SK-N-SH (cell line): ENCODE measurements at regions not wholly inside any gene's neighbourhood (a gene's known extent, or its start where the extent isn't known, plus 50 kb on each side); places are given as distances from the start of the nearest gene placed in this dataset.

Experiments
- CTCF ChIA-PET: fragments of 300-600, 350-600 bp; formaldehyde crosslinking; extraction: SDS; loops from one replicate; lab custom pipeline; 2021; lab: Yijun Ruan, JAX
- POLR2A ChIA-PET: fragments of 350-600 bp; sonication (Branson Sonifier 250); formaldehyde crosslinking; extraction: SDS; loops from one replicate; lab custom pipeline; 2020; ENCODE audit warnings: antibody characterized with exemption, inconsistent platforms; lab: Yijun Ruan, JAX
- DNase-seq: peaks from one replicate; pipeline ENCODE4 v3.0.0; 2012
- H2AFZ ChIP-seq: fragments of 200-600 bp; sonication (generic); 2 replicates; pipeline ENCODE4 v1.8.1; 2016; ENCODE audit warnings: antibody characterized with exemption, mild to moderate bottlenecking, low read depth
- H3F3A ChIP-seq: fragments of 200-600 bp; sonication (generic); replicated peaks from 2 replicates; pipeline ENCODE3; 2016; ENCODE audit warnings: antibody characterized with exemption, mild to moderate bottlenecking; ENCODE audit not compliant: insufficient read depth
- H3K27ac ChIP-seq, 2 experiments: fragments of 200-500 bp in 1 of 2; fragments of 200-600 bp in 1 of 2; sonication (Bioruptor generic) in 1 of 2; sonication (generic), shearing (Covaris generic) in 1 of 2; 2 replicates each; pipeline versions ENCODE4 v1.5.1 to v1.6.1; 2014 to 2016; ENCODE audit warnings: low read depth in 2 of 2, inconsistent platforms in 1 of 2, low read length in 1 of 2, mild to moderate bottlenecking in 1 of 2, mixed read lengths in 1 of 2
- H3K27me3 ChIP-seq: fragments of 200-600 bp; sonication (generic), shearing (Covaris generic); 2 replicates; pipeline ENCODE4 v1.6.1; 2016; ENCODE audit warnings: mixed run types; ENCODE audit not compliant: insufficient read depth
- H3K36me3 ChIP-seq, 2 experiments: fragments of 200-500 bp in 1 of 2; fragments of 200-600 bp in 1 of 2; sonication (Bioruptor generic) in 1 of 2; sonication (generic) in 1 of 2; replicated peaks in 1 of 2; 2 replicates each; pipeline versions ENCODE3 to v1.5.1; 2014 to 2016; ENCODE audit warnings: low read length in 1 of 2, mild to moderate bottlenecking in 1 of 2; ENCODE audit not compliant: insufficient read depth in 2 of 2, control insufficient read depth in 1 of 2
- H3K4me1 ChIP-seq, 2 experiments: fragments of 200-500 bp in 1 of 2; fragments of 200-600 bp in 1 of 2; sonication (Bioruptor generic) in 1 of 2; sonication (generic), shearing (Covaris generic) in 1 of 2; 2 replicates each; pipeline versions ENCODE4 v1.5.1 to v1.6.1; 2014 to 2016; ENCODE audit warnings: low read depth in 1 of 2, low read length in 1 of 2, mixed run types in 1 of 2; ENCODE audit not compliant: insufficient read depth in 2 of 2, control insufficient read depth in 1 of 2
- H3K4me2 ChIP-seq: fragments of 200-600 bp; sonication (generic), shearing (Covaris generic); 2 replicates; pipeline ENCODE4 v1.6.1; 2017; ENCODE audit warnings: mixed run types
- H3K4me3 ChIP-seq, 2 experiments: fragments of 200-500 bp in 1 of 2; fragments of 200-600 bp in 1 of 2; sonication (Bioruptor generic) in 1 of 2; sonication (generic), shearing (Covaris generic) in 1 of 2; 2 replicates each; pipeline versions ENCODE4 v1.5.1 to v1.8.1; 2014 to 2016; ENCODE audit warnings: low read depth in 2 of 2, inconsistent platforms in 1 of 2, low read length in 1 of 2, mild to moderate bottlenecking in 1 of 2, mixed read lengths in 1 of 2, moderate library complexity in 1 of 2
- H3K79me2 ChIP-seq: fragments of 200-600 bp; sonication (generic); 2 replicates; pipeline ENCODE4 v1.8.1; 2017; ENCODE audit warnings: mild to moderate bottlenecking; ENCODE audit not compliant: insufficient read depth
- H3K9ac ChIP-seq: fragments of 200-600 bp; sonication (generic); 2 replicates; pipeline ENCODE4 v1.6.1; 2017; ENCODE audit warnings: mixed run types
- H3K9me2 ChIP-seq: fragments of 200-600 bp; sonication (generic); 2 replicates; pipeline ENCODE4 v1.6.1; 2017; ENCODE audit warnings: mixed run types
- H3K9me3 ChIP-seq: fragments of 200-600 bp; sonication (generic); 2 replicates; pipeline ENCODE4 v1.6.1; 2017; ENCODE audit warnings: mixed run types, mild to moderate bottlenecking, moderate library complexity
- H4K20me1 ChIP-seq: fragments of 200-600 bp; sonication (generic); 2 replicates; pipeline ENCODE4 v1.6.1; 2017; ENCODE audit warnings: mild to moderate bottlenecking, mixed run types; ENCODE audit not compliant: insufficient read depth
- CTCF ChIP-seq: fragments of 200-600 bp; sonication (generic); IDR thresholded peaks from 2 replicates; pipeline ENCODE4 v1.6.1; 2017; ENCODE audit warnings: antibody characterized with exemption, mild to moderate bottlenecking, moderate library complexity
- ELF1 ChIP-seq: IDR thresholded peaks from 2 replicates; pipeline ENCODE4 v1.4.0; 2012
- FOSL2 ChIP-seq: IDR thresholded peaks from 2 replicates; pipeline ENCODE4 v1.4.0; 2012; ENCODE audit warnings: low read depth, mild to moderate bottlenecking, moderate library complexity, borderline replicate concordance
- FOXJ3 ChIP-seq: sonication (generic); formaldehyde crosslinking; IDR thresholded peaks from 2 replicates; pipeline ENCODE4 v1.5.1; 2020; ENCODE audit warnings: mild to moderate bottlenecking, missing genetic modification reagents
- FOXM1 ChIP-seq: IDR thresholded peaks from 2 replicates; pipeline ENCODE4 v1.4.0; 2012; ENCODE audit warnings: low read depth, mild to moderate bottlenecking
- GABPA ChIP-seq: IDR thresholded peaks from 2 replicates; pipeline ENCODE4 v1.4.0; 2012; ENCODE audit warnings: low read depth, mild to moderate bottlenecking
- GATA2 ChIP-seq: sonication (generic); formaldehyde crosslinking; IDR thresholded peaks from 2 replicates; pipeline ENCODE4 v1.5.0; 2020; ENCODE audit warnings: mild to moderate bottlenecking, missing genetic modification reagents
- JUND ChIP-seq: IDR thresholded peaks from 2 replicates; pipeline ENCODE4 v1.4.0; 2012
- MAX ChIP-seq: IDR thresholded peaks from 2 replicates; pipeline ENCODE4 v1.4.0; 2012; ENCODE audit warnings: low read depth
- NRF1 ChIP-seq: IDR thresholded peaks from 2 replicates; pipeline ENCODE4 v1.6.1; 2012; ENCODE audit warnings: low read depth, mild to moderate bottlenecking, low read length
- RAD21 ChIP-seq: IDR thresholded peaks from 2 replicates; pipeline ENCODE4 v1.6.1; 2012; ENCODE audit warnings: mild to moderate bottlenecking, low read length
- REST ChIP-seq: IDR thresholded peaks from 2 replicates; pipeline ENCODE4 v1.6.1; 2012; ENCODE audit warnings: mild to moderate bottlenecking, low read depth, low read length, moderate library complexity
- SMC3 ChIP-seq: IDR thresholded peaks from 2 replicates; pipeline ENCODE4 v1.6.1; 2012; ENCODE audit warnings: low read depth, low read length, improper control_type of control experiment
- TCF12 ChIP-seq: IDR thresholded peaks from 2 replicates; pipeline ENCODE4 v1.4.0; 2012
- ZBTB33 ChIP-seq: IDR thresholded peaks from 2 replicates; pipeline ENCODE4 v1.4.0; 2012; ENCODE audit warnings: low read depth, borderline replicate concordance
- WGBS: methylation state at CpG from one replicate; pipeline ENCODE4 v1.1.6; 2017; ENCODE audit warnings: low lambda C conversion rate; 5-methylcytosine and 5-hydroxymethylcytosine counted together

- no peak for TF ChIP-seq FOXM1
These were observed 162.7 kb upstream of the ETAA1 start (continued) for GRCh38 chr2:67234440-67234839.

- Histone ChIP-seq H2AFZ (no peak overlapping the region), H3K27me3 (no peaks in the 10 kb centered on the region), H3K27ac (no peak overlapping the region), H3K4me2 (no peak overlapping the region), H3K79me2 (no peaks in the 10 kb centered on the region), H3K36me3 (no peaks in the 10 kb centered on the region), H3K4me3 (no peak overlapping the region), H3K9me3 (no peaks in the 10 kb centered on the region), H4K20me1 (no peaks in the 10 kb centered on the region), H3K4me1 (no peaks in the 10 kb centered on the region), H3F3A (no peaks in the 10 kb centered on the region), H3K9me2 (no peaks in the 10 kb centered on the region), H3K9ac (no peak overlapping the region)
- no peak for TF ChIP-seq FOXJ3 (CRISPR knock-in tag)
- TF ChIP-seq RAD21 = peak; percentile 26
- TF ChIP-seq CTCF = peak; percentile 37
- no peak for DNase-seq
- ChIA-PET CTCF (interaction anchor here (1.0 kb wide), 1 partner anchor 20 kb away, joined by 3 read pairs; no protein-coding TSS in a partner anchor), POLR2A (no interaction called here)
- 75% methylated on average over 2 of the region's 2 CpGs for WGBS
These were observed 159.8 kb upstream of the ETAA1 start for GRCh38 chr2:67237288-67237687.

GRCh38 chr2:67240507-67240906, 156.6 kb upstream of the ETAA1 start:
- Histone ChIP-seq H3K27me3 (no peaks in the 10 kb centered on the region), H3K9me3 (no peaks in the 10 kb centered on the region), H3K4me2 (no peak overlapping the region), H3K4me3 (no peak overlapping the region), H3K79me2 (no peaks in the 10 kb centered on the region), H3K4me1 (no peaks in the 10 kb centered on the region), H3K36me3 (no peaks in the 10 kb centered on the region), H3K9me2 (no peaks in the 10 kb centered on the region), H3F3A (no peaks in the 10 kb centered on the region), H3K9ac (no peak overlapping the region), H2AFZ (no peak overlapping the region), H3K27ac (no peak overlapping the region), H4K20me1 (no peaks in the 10 kb centered on the region)
- CTCF ChIA-PET = no interaction called here
- WGBS = 92% methylated on average over 2 of the region's 2 CpGs
- no peak for DNase-seq
- no peak for TF ChIP-seq GATA2 (CRISPR knock-in tag)
- TF ChIP-seq NRF1 = no peak
- POLR2A ChIA-PET = no interaction called here

- Histone ChIP-seq H3K27ac (no peak overlapping the region), H3K9me2 (no peaks in the 10 kb centered on the region), H3K4me1 (no peaks in the 10 kb centered on the region), H4K20me1 (no peaks in the 10 kb centered on the region), H3K27me3 (no peaks in the 10 kb centered on the region), H3K79me2 (no peaks in the 10 kb centered on the region), H2AFZ (no peak overlapping the region), H3K4me2 (no peak overlapping the region), H3K9ac (no peak overlapping the region), H3F3A (no peaks in the 10 kb centered on the region), H3K9me3 (no peaks in the 10 kb centered on the region), H3K36me3 (no peaks in the 10 kb centered on the region), H3K4me3 (no peak overlapping the region)
- no peak for DNase-seq
- WGBS = 69% methylated on average over 1 of the region's 1 CpG
- POLR2A ChIA-PET = no interaction called here
- CTCF ChIA-PET = no interaction called here
- TF ChIP-seq GATA2 (CRISPR knock-in tag) (no peak), MAX (no peak), REST (no peak), FOSL2 (no peak), ELF1 (no peak), SMC3 (no peak), FOXJ3 (CRISPR knock-in tag) (no peak), ZBTB33 (no peak), TCF12 (no peak), JUND (no peak), GABPA (no peak)
These were observed 155.7 kb upstream of the ETAA1 start for GRCh38 chr2:67241453-67241852.
